CD8-positive, alpha-beta memory T cell (primary cell): ENCODE measurements at regions not wholly inside any gene's neighbourhood (a gene's known extent, or its start where the extent isn't known, plus 50 kb on each side); places are given as distances from the start of the nearest gene placed in this dataset.

Source experiments
- CTCF ChIA-PET: fragments of 350-600 bp; sonication (Branson Sonifier 250); formaldehyde crosslinking; loops from one replicate; lab custom pipeline; 2021; ENCODE audit warnings: antibody characterized with exemption; lab: Charles Lee
- POLR2A ChIA-PET: fragments of 350-600 bp; sonication (Branson Sonifier 250); formaldehyde crosslinking; loops from one replicate; lab custom pipeline; 2021; ENCODE audit warnings: antibody characterized with exemption; lab: Charles Lee
- DNase-seq, 5 donors: peaks; one replicate each; pipeline versions ENCODE4 v3.0.0 to v3.0.0-alpha.2; 2020 to 2022; ENCODE audit warnings: mixed read lengths in 1 of 5
- H3K27ac ChIP-seq: one replicate; pipeline ENCODE4 v1.7.0; 2013; ENCODE audit warnings: low read depth, mild to moderate bottlenecking, low read length, moderate library complexity
- H3K27me3 ChIP-seq: 2 replicates; pipeline ENCODE4 v1.7.0; 2013; ENCODE audit warnings: low read length, mild to moderate bottlenecking; ENCODE audit not compliant: insufficient read depth, poor library complexity, severe bottlenecking
- H3K36me3 ChIP-seq: 2 replicates; pipeline ENCODE4 v1.7.0; 2013; ENCODE audit warnings: mild to moderate bottlenecking, low read length, moderate library complexity; ENCODE audit not compliant: insufficient read depth
- H3K4me1 ChIP-seq: 2 replicates; pipeline ENCODE4 v1.7.0; 2013; ENCODE audit warnings: mild to moderate bottlenecking, low read length, moderate library complexity; ENCODE audit not compliant: insufficient read depth
- H3K4me3 ChIP-seq: 2 replicates; pipeline ENCODE4 v1.7.0; 2013; ENCODE audit warnings: mild to moderate bottlenecking, low read length
- H3K9me3 ChIP-seq: 2 replicates; pipeline ENCODE4 v1.7.0; 2013; ENCODE audit warnings: mild to moderate bottlenecking, low read length
- H3K27ac Mint-ChIP-seq, 8 donors: one replicate each; pipeline ENCODE4 v1.8.0; 2020 to 2021; ENCODE audit warnings: mixed read lengths in 8 of 8, mild to moderate bottlenecking in 6 of 8, inconsistent platforms in 3 of 8, moderate library complexity in 3 of 8
- H3K27me3 Mint-ChIP-seq, 2 donors: one replicate each; pipeline ENCODE4 v1.8.0; 2020 to 2021; ENCODE audit warnings: mixed read lengths in 2 of 2, mild to moderate bottlenecking in 1 of 2, moderate library complexity in 1 of 2
- H3K36me3 Mint-ChIP-seq, 3 donors: one replicate each; pipeline ENCODE4 v1.8.0; 2020 to 2021; ENCODE audit warnings: mixed read lengths in 3 of 3, inconsistent platforms in 1 of 3, mild to moderate bottlenecking in 1 of 3
- H3K4me1 Mint-ChIP-seq, 3 donors: one replicate each; pipeline ENCODE4 v1.8.0; 2020 to 2021; ENCODE audit warnings: mixed read lengths in 3 of 3, inconsistent platforms in 1 of 3, mild to moderate bottlenecking in 1 of 3
- H3K4me3 Mint-ChIP-seq, 7 donors: one replicate each; pipeline ENCODE4 v1.8.0; 2020 to 2021; ENCODE audit warnings: mixed read lengths in 7 of 7, mild to moderate bottlenecking in 6 of 7, moderate library complexity in 4 of 7, inconsistent platforms in 2 of 7
- H3K9me3 Mint-ChIP-seq, 5 donors: one replicate each; pipeline ENCODE4 v1.8.0; 2020 to 2022; ENCODE audit warnings: mixed read lengths in 5 of 5, mild to moderate bottlenecking in 3 of 5, moderate library complexity in 2 of 5, inconsistent platforms in 1 of 5

- Histone ChIP-seq H3K9me3 (no peaks in the 10 kb centered on the region), H3K4me3 (no peak overlapping the region), H3K27ac (no peak overlapping the region), H3K4me1 (no peaks in the 10 kb centered on the region), H3K27me3 (no peaks in the 10 kb centered on the region), H3K36me3 (no peaks in the 10 kb centered on the region)
- no peak overlapping the region for H3K4me3 Mint-ChIP-seq
- no peak overlapping the region for H3K27ac Mint-ChIP-seq
- ChIA-PET CTCF (no interaction called here), POLR2A (no interaction called here)
- H3K9me3 Mint-ChIP-seq = peaks cover 0 to 7% (median 0%) of the 10 kb centered on the region in 5 donors
- no peak for DNase-seq
- no peaks in the 10 kb centered on the region for H3K4me1 Mint-ChIP-seq
- H3K27me3 Mint-ChIP-seq = no peaks in the 10 kb centered on the region
- no peaks in the 10 kb centered on the region for H3K36me3 Mint-ChIP-seq
Measured at GRCh38 chr4:84051639-84052038, 447.5 kb downstream of the NKX6-1 start.

GRCh38 chr4:84051089-84051488 is 448.0 kb downstream of the NKX6-1 start:
- POLR2A ChIA-PET = no interaction called here
- no peaks in the 10 kb centered on the region for H3K27me3 ChIP-seq
- CTCF ChIA-PET = no interaction called here
- Mint-ChIP-seq H3K36me3 (no peaks in the 10 kb centered on the region), H3K27me3 (no peaks in the 10 kb centered on the region), H3K4me1 (no peaks in the 10 kb centered on the region), H3K27ac (no peak overlapping the region), H3K4me3 (no peak overlapping the region), H3K9me3 (peaks cover 0 to 7% (median 0%) of the 10 kb centered on the region in 5 donors)
- H3K4me3 ChIP-seq = no peak overlapping the region
- H3K9me3 ChIP-seq = no peaks in the 10 kb centered on the region
- no peaks in the 10 kb centered on the region for H3K4me1 ChIP-seq
- no peaks in the 10 kb centered on the region for H3K36me3 ChIP-seq
- H3K27ac ChIP-seq = no peak overlapping the region
- DNase-seq = no peak

DNA sequence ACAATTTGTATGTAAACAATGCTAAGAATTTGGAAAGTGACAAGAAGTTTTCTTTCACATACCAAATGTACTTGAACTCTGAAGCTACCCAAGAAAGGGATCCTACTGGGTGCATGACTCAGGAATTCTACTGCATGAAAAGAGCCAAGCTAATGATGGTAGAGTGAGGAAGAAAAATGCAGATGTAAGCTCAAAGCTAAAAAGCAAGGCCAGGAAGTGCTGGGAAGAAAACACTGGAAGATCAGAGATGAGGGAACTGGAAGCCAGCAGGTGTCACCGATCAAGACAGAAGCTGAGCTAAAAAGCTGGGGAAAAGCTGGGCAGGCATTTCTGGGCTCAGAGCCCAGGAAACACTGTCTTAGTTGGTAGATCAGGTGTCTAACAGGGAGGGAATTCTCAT is 449.1 kb downstream of the NKX6-1 start:
- Histone ChIP-seq H3K36me3 (no peaks in the 10 kb centered on the region), H3K4me1 (no peaks in the 10 kb centered on the region), H3K27me3 (no peaks in the 10 kb centered on the region), H3K4me3 (no peak overlapping the region), H3K9me3 (no peaks in the 10 kb centered on the region), H3K27ac (no peak overlapping the region)
- POLR2A ChIA-PET = no interaction called here
- peaks cover 0 to 7% (median 0%) of the 10 kb centered on the region in 5 donors for H3K9me3 Mint-ChIP-seq
- no peak for DNase-seq
- H3K27ac Mint-ChIP-seq = no peak overlapping the region
- no peak overlapping the region for H3K4me3 Mint-ChIP-seq
- H3K36me3 Mint-ChIP-seq = no peaks in the 10 kb centered on the region
- H3K27me3 Mint-ChIP-seq = no peaks in the 10 kb centered on the region
- CTCF ChIA-PET = no interaction called here
- no peaks in the 10 kb centered on the region for H3K4me1 Mint-ChIP-seq

DNA sequence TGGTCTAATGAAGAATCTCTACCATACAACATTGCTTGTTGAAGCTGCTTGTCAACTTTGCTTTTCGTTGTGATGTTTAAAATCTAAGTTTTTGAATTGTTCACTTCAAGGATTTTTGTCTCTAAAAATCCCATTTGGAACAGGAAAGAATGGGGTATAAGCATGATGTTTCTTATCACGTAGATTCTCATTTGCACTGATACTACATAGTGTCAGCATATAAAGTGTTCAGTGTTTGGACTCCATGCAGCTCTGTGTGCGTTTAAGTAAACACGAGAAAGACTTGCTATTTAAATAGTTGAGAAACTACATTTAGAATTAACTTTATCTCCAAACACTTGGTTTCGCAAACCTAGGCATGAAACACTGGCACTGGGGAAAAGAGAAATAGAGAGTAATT is 452.5 kb downstream of the NKX6-1 start:
- peaks cover 0 to 9% (median 0%) of the 10 kb centered on the region in 5 donors for H3K9me3 Mint-ChIP-seq
- Histone ChIP-seq H3K27me3 (no peaks in the 10 kb centered on the region), H3K36me3 (no peaks in the 10 kb centered on the region), H3K27ac (no peak overlapping the region), H3K9me3 (no peaks in the 10 kb centered on the region), H3K4me1 (no peaks in the 10 kb centered on the region), H3K4me3 (no peak overlapping the region)
- H3K27me3 Mint-ChIP-seq = no peaks in the 10 kb centered on the region
- ChIA-PET CTCF (no interaction called here), POLR2A (no interaction called here)
- no peak overlapping the region for H3K27ac Mint-ChIP-seq
- H3K36me3 Mint-ChIP-seq = no peaks in the 10 kb centered on the region
- no peak for DNase-seq
- no peaks in the 10 kb centered on the region for H3K4me1 Mint-ChIP-seq
- H3K4me3 Mint-ChIP-seq = no peak overlapping the region

DNA sequence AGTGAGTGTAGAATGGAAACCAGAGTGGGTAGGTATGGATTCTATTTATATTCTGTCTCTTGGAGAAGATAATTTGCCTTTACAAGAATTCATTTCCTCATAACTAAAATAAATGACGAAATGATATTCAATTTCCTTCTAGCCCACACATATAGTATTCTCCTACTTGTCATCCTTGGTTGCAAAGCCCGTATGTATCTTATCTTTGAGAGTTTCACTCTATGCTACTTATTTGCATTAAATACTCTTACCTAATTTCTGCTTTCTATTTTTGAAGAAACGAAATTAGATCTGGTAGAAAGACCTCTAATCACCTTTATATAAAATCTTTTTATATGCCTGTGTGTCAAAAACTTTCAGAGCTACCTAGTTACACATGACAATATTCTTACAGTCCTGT is 457.7 kb downstream of the NKX6-1 start:
- Histone ChIP-seq H3K27ac (no peak overlapping the region), H3K4me1 (no peaks in the 10 kb centered on the region), H3K9me3 (no peaks in the 10 kb centered on the region), H3K4me3 (no peak overlapping the region), H3K36me3 (no peaks in the 10 kb centered on the region), H3K27me3 (no peaks in the 10 kb centered on the region)
- Mint-ChIP-seq H3K27me3 (no peaks in the 10 kb centered on the region), H3K9me3 (peaks cover 0 to 4% (median 0%) of the 10 kb centered on the region in 5 donors), H3K4me1 (no peaks in the 10 kb centered on the region), H3K4me3 (no peak overlapping the region), H3K27ac (no peak overlapping the region), H3K36me3 (no peaks in the 10 kb centered on the region)
- ChIA-PET CTCF (no interaction called here), POLR2A (no interaction called here)
- DNase-seq = no peak

DNA sequence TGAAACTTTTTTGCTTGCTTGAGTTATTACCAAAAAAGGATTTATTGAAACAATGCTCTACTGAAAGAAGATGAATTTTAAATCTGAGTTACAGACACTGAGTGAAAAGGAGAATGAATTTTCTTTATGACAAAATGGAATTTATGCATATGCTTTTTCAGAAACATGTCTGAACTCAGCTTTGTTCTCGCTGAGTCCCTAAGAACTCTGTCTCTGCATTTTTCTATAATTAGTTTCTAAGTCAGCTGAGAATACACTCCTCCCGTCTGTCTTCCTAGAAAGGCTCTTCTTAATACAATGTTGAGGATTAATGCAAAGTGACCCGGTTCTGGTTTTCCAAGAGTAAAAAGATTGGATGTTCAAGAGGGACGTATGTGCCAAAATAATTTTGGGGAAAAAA is 463.5 kb downstream of the NKX6-1 start:
- Histone ChIP-seq H3K36me3 (no peaks in the 10 kb centered on the region), H3K4me3 (no peak overlapping the region), H3K27me3 (no peaks in the 10 kb centered on the region), H3K4me1 (no peaks in the 10 kb centered on the region), H3K27ac (no peak overlapping the region), H3K9me3 (no peaks in the 10 kb centered on the region)
- Mint-ChIP-seq H3K4me3 (no peak overlapping the region), H3K36me3 (no peaks in the 10 kb centered on the region), H3K4me1 (no peaks in the 10 kb centered on the region), H3K27ac (no peak overlapping the region), H3K27me3 (no peaks in the 10 kb centered on the region), H3K9me3 (peaks cover 0 to 5% (median 1%) of the 10 kb centered on the region in 5 donors)
- POLR2A ChIA-PET = no interaction called here
- CTCF ChIA-PET = no interaction called here
- no peak for DNase-seq

GRCh38 chr4:84032372-84032771 is 466.7 kb downstream of the NKX6-1 start:
- CTCF ChIA-PET = no interaction called here
- Mint-ChIP-seq H3K36me3 (no peaks in the 10 kb centered on the region), H3K4me3 (no peak overlapping the region), H3K27ac (no peak overlapping the region), H3K27me3 (no peaks in the 10 kb centered on the region), H3K4me1 (no peaks in the 10 kb centered on the region), H3K9me3 (peaks cover 0 to 5% (median 0%) of the 10 kb centered on the region in 5 donors)
- no peaks in the 10 kb centered on the region for H3K27me3 ChIP-seq
- no peak for DNase-seq
- POLR2A ChIA-PET = no interaction called here
- no peak overlapping the region for H3K27ac ChIP-seq
- H3K4me3 ChIP-seq = no peak overlapping the region
- H3K9me3 ChIP-seq = no peaks in the 10 kb centered on the region
- H3K4me1 ChIP-seq = no peaks in the 10 kb centered on the region
- no peaks in the 10 kb centered on the region for H3K36me3 ChIP-seq

DNA sequence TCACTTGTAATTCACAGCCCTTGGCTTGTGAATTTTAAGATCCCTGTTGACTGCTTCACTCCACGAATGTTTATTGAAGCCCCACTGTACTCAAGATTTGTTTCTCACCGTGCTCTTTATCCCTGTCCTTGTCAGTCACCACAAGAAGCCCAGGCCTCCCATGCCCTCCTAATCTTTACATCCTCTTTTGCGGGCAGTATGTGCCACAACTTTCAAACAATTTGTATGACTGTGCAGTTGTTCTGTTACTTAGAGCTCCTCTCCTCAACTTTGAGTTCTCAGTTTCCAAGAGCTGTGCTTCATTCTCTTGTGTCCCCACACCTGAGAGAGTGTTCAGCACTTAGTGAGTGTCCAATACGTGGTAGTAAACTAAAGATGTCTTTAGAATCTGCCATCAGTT is 467.7 kb downstream of the NKX6-1 start:
- Histone ChIP-seq H3K27me3 (no peaks in the 10 kb centered on the region), H3K36me3 (no peaks in the 10 kb centered on the region), H3K4me1 (no peaks in the 10 kb centered on the region), H3K27ac (no peak overlapping the region), H3K9me3 (no peaks in the 10 kb centered on the region), H3K4me3 (no peak overlapping the region)
- CTCF ChIA-PET = no interaction called here
- Mint-ChIP-seq H3K27ac (no peak overlapping the region), H3K9me3 (peaks cover 0 to 5% (median 0%) of the 10 kb centered on the region in 5 donors), H3K4me1 (no peaks in the 10 kb centered on the region), H3K4me3 (no peak overlapping the region), H3K36me3 (no peaks in the 10 kb centered on the region), H3K27me3 (no peaks in the 10 kb centered on the region)
- POLR2A ChIA-PET = no interaction called here
- no peak for DNase-seq

- no peak overlapping the region for H3K27ac ChIP-seq
- DNase-seq = no peak
- Mint-ChIP-seq H3K27ac (no peak overlapping the region), H3K27me3 (no peaks in the 10 kb centered on the region), H3K4me1 (no peaks in the 10 kb centered on the region), H3K36me3 (no peaks in the 10 kb centered on the region), H3K9me3 (peaks cover 0 to 6% (median 1%) of the 10 kb centered on the region in 5 donors), H3K4me3 (no peak overlapping the region)
- no peak overlapping the region for H3K4me3 ChIP-seq
- CTCF ChIA-PET = no interaction called here
- POLR2A ChIA-PET = no interaction called here
- no peaks in the 10 kb centered on the region for H3K9me3 ChIP-seq
- no peaks in the 10 kb centered on the region for H3K27me3 ChIP-seq
- H3K4me1 ChIP-seq = no peaks in the 10 kb centered on the region
- no peaks in the 10 kb centered on the region for H3K36me3 ChIP-seq
Measured at GRCh38 chr4:84028340-84028739, 470.8 kb downstream of the NKX6-1 start.
